OCI-LY7 (cell line): ENCODE measurements at regions not wholly inside any gene's neighbourhood (a gene's known extent, or its start where the extent isn't known, plus 50 kb on each side); places are given as distances from the start of the nearest gene placed in this dataset.

Source experiments
- BruUV-seq: library from RNA; stranded (reverse); fragments of 400-500 nt; replicated peaks from 2 replicates; lab custom pipeline; 2021; lab: Mats Ljungman, UMichigan
- CTCF ChIA-PET: fragments of 300-600 bp; sonication (Branson Sonifier 250); formaldehyde crosslinking; loops from one replicate; lab custom pipeline; 2022; ENCODE audit warnings: antibody characterized with exemption; ENCODE audit not compliant: unreplicated experiment; lab: Charles Lee
- POLR2A ChIA-PET: fragments of 300-600 bp; sonication (Branson Sonifier 250); formaldehyde crosslinking; loops from one replicate; lab custom pipeline; 2022; ENCODE audit warnings: antibody characterized with exemption; lab: Charles Lee
- DNase-seq: peaks from one replicate; pipeline ENCODE4 v3.0.0-alpha.2; 2015; ENCODE audit warnings: low spot score
- H2AFZ ChIP-seq: fragments of 200-600 bp; sonication (generic), shearing (Covaris generic); 2 replicates; pipeline ENCODE4 v1.6.1; 2014; ENCODE audit warnings: mild to moderate bottlenecking, antibody characterized with exemption, low read length, moderate library complexity
- H3K27ac ChIP-seq: fragments of 200-600 bp; sonication (generic); 2 replicates; pipeline ENCODE4 v1.5.1; 2014; ENCODE audit warnings: mixed run types, low read depth, mild to moderate bottlenecking, moderate library complexity, low read length, inconsistent platforms; ENCODE audit not compliant: poor library complexity, severe bottlenecking
- H3K36me3 ChIP-seq: fragments of 200-600 bp; sonication (generic); 2 replicates; pipeline ENCODE4 v1.6.1; 2014; ENCODE audit warnings: mild to moderate bottlenecking, antibody characterized with exemption, low read length, moderate library complexity, mixed read lengths; ENCODE audit not compliant: insufficient read depth
- H3K4me1 ChIP-seq: fragments of 200-600 bp; sonication (generic); 2 replicates; pipeline ENCODE4 v1.5.1; 2014; ENCODE audit warnings: mild to moderate bottlenecking, low read length; ENCODE audit not compliant: insufficient read depth, poor library complexity, severe bottlenecking
- H3K4me2 ChIP-seq: fragments of 200-600 bp; sonication (generic); 2 replicates; pipeline ENCODE4 v1.6.1; 2014; ENCODE audit warnings: mild to moderate bottlenecking, low read length
- H3K4me3 ChIP-seq: fragments of 200-600 bp; sonication (generic); 2 replicates; pipeline ENCODE4 v1.5.1; 2014; ENCODE audit warnings: mild to moderate bottlenecking, low read depth, low read length; ENCODE audit not compliant: poor library complexity, severe bottlenecking
- H3K79me2 ChIP-seq: fragments of 200-600 bp; sonication (generic); 2 replicates; pipeline ENCODE4 v1.6.1; 2016; ENCODE audit warnings: low read depth, mild to moderate bottlenecking, low read length, moderate library complexity, mixed read lengths; ENCODE audit not compliant: insufficient read depth
- H3K9me2 ChIP-seq: fragments of 200-600 bp; sonication (generic); 2 replicates; pipeline ENCODE4 v1.6.1; 2016; ENCODE audit warnings: mild to moderate bottlenecking, low read length, mixed read lengths; ENCODE audit not compliant: insufficient read depth
- H3K9me3 ChIP-seq: fragments of 200-600 bp; sonication (generic); 2 replicates; pipeline ENCODE4 v1.6.1; 2014; ENCODE audit warnings: mild to moderate bottlenecking, mixed run types, low read length, mixed read lengths
- H4K20me1 ChIP-seq: fragments of 200-600 bp; sonication (generic); 2 replicates; pipeline ENCODE4 v1.6.1; 2014; ENCODE audit warnings: mild to moderate bottlenecking, antibody characterized with exemption, low read length, moderate library complexity, mixed read lengths; ENCODE audit not compliant: insufficient read depth
- EZH2phosphoT487 ChIP-seq: fragments of 200-600 bp; sonication (generic); IDR thresholded peaks from 2 replicates; pipeline ENCODE4 v1.6.1; 2018; ENCODE audit warnings: low read depth, borderline replicate concordance, mild to moderate bottlenecking, mixed run types, antibody characterized with exemption, low read length, moderate library complexity, mixed read lengths
- intact Hi-C: fragments of 100-400 bp; cut with micrococcal nuclease; formaldehyde crosslinking; loops from one replicate; pipeline ENCODE4 v1.10.0; 2022; ENCODE audit not compliant: unreplicated experiment
- TF ChIP-seq, protein P1 (sequence below): fragments of 200-600 bp; sonication (generic); conservative IDR thresholded peaks from 2 replicates; pipeline ENCODE4 v1.5.1; 2014; ENCODE audit warnings: mild to moderate bottlenecking, antibody characterized with exemption, low read length, moderate library complexity, mixed read lengths

DNA sequence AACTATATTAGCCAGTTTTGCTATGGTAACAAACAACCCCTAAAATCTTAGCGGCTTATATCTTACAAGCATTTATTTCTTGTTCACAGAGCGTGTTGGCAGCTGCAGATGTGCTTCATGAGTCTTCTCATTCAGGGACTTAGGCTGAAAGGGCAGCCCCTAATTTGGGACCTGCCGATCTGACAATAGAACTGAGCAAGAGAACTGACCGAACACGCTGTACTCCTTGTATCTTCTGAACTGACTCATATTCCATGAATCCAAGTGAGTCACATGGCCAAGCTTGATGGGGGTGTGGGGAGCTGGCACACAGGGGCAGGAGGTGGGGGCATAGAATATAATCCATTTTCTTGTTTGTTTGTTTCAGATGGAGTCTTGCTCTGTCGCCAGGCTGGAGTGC, 481.7 kb upstream of the CADM1 start:
- intact Hi-C loops, result loop anchor here (2.0 kb wide), 1 partner anchor 115 kb away; no protein-coding TSS in a partner anchor
- H3K4me2 ChIP-seq, result no peak overlapping the region
- no TSS peak for BruUV-seq

DNA sequence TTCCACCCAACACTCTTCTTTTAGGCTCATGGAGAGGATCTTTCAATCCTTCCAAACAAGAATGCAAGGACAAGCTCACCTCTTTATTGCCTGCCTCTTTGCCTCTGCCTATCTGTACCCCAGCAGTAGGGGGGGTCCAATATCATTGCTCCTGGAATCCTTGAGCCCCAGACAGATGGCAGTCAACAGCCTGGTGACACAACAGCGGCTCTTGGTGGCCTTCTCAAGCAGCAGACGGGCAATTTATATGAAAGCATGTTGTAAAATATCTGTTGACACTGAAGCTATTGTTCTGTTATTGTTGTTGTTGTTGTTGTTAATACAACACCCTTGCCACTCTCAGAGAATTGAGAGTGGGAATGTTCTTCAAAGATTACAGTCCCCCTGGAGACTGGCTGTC, 480.0 kb upstream of the CADM1 start:
- no TSS peak for BruUV-seq
- ChIA-PET CTCF (interaction anchor here (0.8 kb wide), 1 partner anchor 21 kb away, joined by 3 read pairs; no protein-coding TSS in a partner anchor), POLR2A (interaction anchor here (1.8 to 1.9 kb wide), 2 partner anchors 24 to 32 kb away, joined by 4 to 5 read pairs; no protein-coding TSS in a partner anchor)

More for the DNA sequence above, 481.7 kb upstream of the CADM1 start:
- Histone ChIP-seq H3K4me3 (no peak overlapping the region), H3K9me2 (no peaks in the 10 kb centered on the region), H4K20me1 (no peaks in the 10 kb centered on the region), H3K9me3 (no peaks in the 10 kb centered on the region), H3K79me2 (no peaks in the 10 kb centered on the region), H3K36me3 (no peaks in the 10 kb centered on the region), H3K4me1 (no peaks in the 10 kb centered on the region), H3K27ac (no peak overlapping the region), H2AFZ (no peak overlapping the region)
- no peak for DNase-seq
- POLR2A ChIA-PET, result interaction anchor here (1.0 to 1.9 kb wide), 2 partner anchors 13 to 34 kb away, joined by 3 to 4 read pairs; no protein-coding TSS in a partner anchor
- CTCF ChIA-PET, result no interaction called here
- TF ChIP-seq, protein P1, sequence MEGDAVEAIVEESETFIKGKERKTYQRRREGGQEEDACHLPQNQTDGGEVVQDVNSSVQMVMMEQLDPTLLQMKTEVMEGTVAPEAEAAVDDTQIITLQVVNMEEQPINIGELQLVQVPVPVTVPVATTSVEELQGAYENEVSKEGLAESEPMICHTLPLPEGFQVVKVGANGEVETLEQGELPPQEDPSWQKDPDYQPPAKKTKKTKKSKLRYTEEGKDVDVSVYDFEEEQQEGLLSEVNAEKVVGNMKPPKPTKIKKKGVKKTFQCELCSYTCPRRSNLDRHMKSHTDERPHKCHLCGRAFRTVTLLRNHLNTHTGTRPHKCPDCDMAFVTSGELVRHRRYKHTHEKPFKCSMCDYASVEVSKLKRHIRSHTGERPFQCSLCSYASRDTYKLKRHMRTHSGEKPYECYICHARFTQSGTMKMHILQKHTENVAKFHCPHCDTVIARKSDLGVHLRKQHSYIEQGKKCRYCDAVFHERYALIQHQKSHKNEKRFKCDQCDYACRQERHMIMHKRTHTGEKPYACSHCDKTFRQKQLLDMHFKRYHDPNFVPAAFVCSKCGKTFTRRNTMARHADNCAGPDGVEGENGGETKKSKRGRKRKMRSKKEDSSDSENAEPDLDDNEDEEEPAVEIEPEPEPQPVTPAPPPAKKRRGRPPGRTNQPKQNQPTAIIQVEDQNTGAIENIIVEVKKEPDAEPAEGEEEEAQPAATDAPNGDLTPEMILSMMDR, result no peak
- TF ChIP-seq EZH2phosphoT487, result no peak

GRCh38 chr11:115982666-115983065, 478.5 kb upstream of the CADM1 start:
- POLR2A ChIA-PET, result interaction anchor here (0.8 to 1.2 kb wide), 3 partner anchors 9 to 736 kb away, joined by 3 read pairs; no protein-coding TSS in a partner anchor
- BruUV-seq, result no TSS peak

More for the DNA sequence above, 480.0 kb upstream of the CADM1 start:
- Histone ChIP-seq H3K36me3 (no peaks in the 10 kb centered on the region), H3K9me3 (no peaks in the 10 kb centered on the region), H3K9me2 (no peaks in the 10 kb centered on the region), H3K27ac (no peak overlapping the region), H3K4me2 (no peak overlapping the region), H3K4me3 (no peak overlapping the region), H3K79me2 (no peaks in the 10 kb centered on the region), H2AFZ (no peak overlapping the region), H3K4me1 (no peaks in the 10 kb centered on the region), H4K20me1 (no peaks in the 10 kb centered on the region)
- DNase-seq, result peak; percentile 13
- intact Hi-C loops, result loop anchor here (2.0 kb wide), 1 partner anchor 113 kb away; no protein-coding TSS in a partner anchor
- TF ChIP-seq, protein P1, result peak; percentile 38
- TF ChIP-seq EZH2phosphoT487, result no peak

More at GRCh38 chr11:115982666-115983065, 478.5 kb upstream of the CADM1 start:
- Histone ChIP-seq H3K79me2 (no peaks in the 10 kb centered on the region), H3K4me3 (no peak overlapping the region), H4K20me1 (no peaks in the 10 kb centered on the region), H3K4me2 (no peak overlapping the region), H3K9me3 (no peaks in the 10 kb centered on the region), H3K4me1 (no peaks in the 10 kb centered on the region), H3K27ac (no peak overlapping the region), H3K36me3 (no peaks in the 10 kb centered on the region), H3K9me2 (no peaks in the 10 kb centered on the region), H2AFZ (no peak overlapping the region)
- no peak for DNase-seq
- intact Hi-C loops, result no loop called here
- TF ChIP-seq EZH2phosphoT487, result no peak
- TF ChIP-seq, protein P1, result no peak
- CTCF ChIA-PET, result no interaction called here
